Vagina (tissue), 2 donors: ENCODE measurements at regions not wholly inside any gene's neighbourhood (a gene's known extent, or its start where the extent isn't known, plus 50 kb on each side); places are given as distances from the start of the nearest gene placed in this dataset.

ENCODE experiments used
- POLR2A ChIP-seq, 2 donors: fragments of 450-650 bp; IDR thresholded peaks; one replicate each; pipeline ENCODE4 v1.6.1; 2017; ENCODE audit warnings: antibody characterized with exemption in 2 of 2, mild to moderate bottlenecking in 2 of 2, moderate library complexity in 2 of 2
- POLR2AphosphoS5 ChIP-seq, 2 donors: sonication (generic); formaldehyde crosslinking; IDR thresholded peaks; one replicate each; pipeline ENCODE4 v1.9.0; 2017; ENCODE audit warnings: antibody characterized with exemption in 2 of 2, mild to moderate bottlenecking in 2 of 2, low read depth in 1 of 2; ENCODE audit not compliant: insufficient read depth in 1 of 2
- TF ChIP-seq, protein P1 (sequence below), 3 experiments: fragments of 450-650 bp in 2 of 3; fragments of 200-600 bp in 1 of 3; sonication (generic) in 1 of 3; IDR thresholded peaks; one replicate each; pipeline ENCODE4 v1.5.1; 2017 to 2019; ENCODE audit warnings: antibody characterized with exemption in 3 of 3, mild to moderate bottlenecking in 2 of 3, moderate library complexity in 2 of 3

GRCh38 chr5:112492291-112492690 lies 73.2 kb upstream of the EPB41L4A start:
- TF ChIP-seq POLR2A (IDR thresholded peaks at IDR 0.05): no peak
- TF ChIP-seq, protein P1, sequence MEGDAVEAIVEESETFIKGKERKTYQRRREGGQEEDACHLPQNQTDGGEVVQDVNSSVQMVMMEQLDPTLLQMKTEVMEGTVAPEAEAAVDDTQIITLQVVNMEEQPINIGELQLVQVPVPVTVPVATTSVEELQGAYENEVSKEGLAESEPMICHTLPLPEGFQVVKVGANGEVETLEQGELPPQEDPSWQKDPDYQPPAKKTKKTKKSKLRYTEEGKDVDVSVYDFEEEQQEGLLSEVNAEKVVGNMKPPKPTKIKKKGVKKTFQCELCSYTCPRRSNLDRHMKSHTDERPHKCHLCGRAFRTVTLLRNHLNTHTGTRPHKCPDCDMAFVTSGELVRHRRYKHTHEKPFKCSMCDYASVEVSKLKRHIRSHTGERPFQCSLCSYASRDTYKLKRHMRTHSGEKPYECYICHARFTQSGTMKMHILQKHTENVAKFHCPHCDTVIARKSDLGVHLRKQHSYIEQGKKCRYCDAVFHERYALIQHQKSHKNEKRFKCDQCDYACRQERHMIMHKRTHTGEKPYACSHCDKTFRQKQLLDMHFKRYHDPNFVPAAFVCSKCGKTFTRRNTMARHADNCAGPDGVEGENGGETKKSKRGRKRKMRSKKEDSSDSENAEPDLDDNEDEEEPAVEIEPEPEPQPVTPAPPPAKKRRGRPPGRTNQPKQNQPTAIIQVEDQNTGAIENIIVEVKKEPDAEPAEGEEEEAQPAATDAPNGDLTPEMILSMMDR (IDR thresholded peaks at IDR 0.05): peak in 1 of 3 experiments; percentile 34
- no peak for TF ChIP-seq POLR2AphosphoS5 (IDR thresholded peaks at IDR 0.05; ENCODE audit: insufficient read depth in 1 of 2, low read depth in 1 of 2)
